ENCODE measurements at regions not wholly inside any gene's neighbourhood (a gene's known extent, or its start where the extent isn't known, plus 50 kb on each side); places are given as distances from the start of the nearest gene placed in this dataset.
"Not testable (repeated sequence)": the region's sequence is repeated elsewhere in the genome, so short reads cannot be mapped to it uniquely, and the experiment has no call there.

DNA sequence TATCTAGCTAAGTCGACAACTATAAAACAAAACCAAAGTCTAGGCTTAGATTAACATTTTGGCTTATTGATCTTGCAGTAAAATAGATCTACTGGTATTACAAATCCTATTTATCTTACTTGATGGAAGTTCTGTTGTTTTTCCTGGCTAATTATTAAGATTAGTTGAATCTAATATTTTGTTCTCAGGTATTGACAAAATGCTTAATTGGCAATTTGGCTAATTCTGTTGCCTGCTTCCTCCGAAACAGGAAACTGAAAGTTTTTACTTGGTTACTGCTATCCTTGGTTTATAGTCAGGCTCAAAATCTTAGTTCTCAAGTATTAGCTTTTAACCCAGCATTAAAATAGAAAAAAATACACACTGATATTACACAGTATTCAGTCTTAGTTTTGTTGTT lies 820.5 kb downstream of the NR2F1-AS1 start:
- DNase-seq: no peak

DNA sequence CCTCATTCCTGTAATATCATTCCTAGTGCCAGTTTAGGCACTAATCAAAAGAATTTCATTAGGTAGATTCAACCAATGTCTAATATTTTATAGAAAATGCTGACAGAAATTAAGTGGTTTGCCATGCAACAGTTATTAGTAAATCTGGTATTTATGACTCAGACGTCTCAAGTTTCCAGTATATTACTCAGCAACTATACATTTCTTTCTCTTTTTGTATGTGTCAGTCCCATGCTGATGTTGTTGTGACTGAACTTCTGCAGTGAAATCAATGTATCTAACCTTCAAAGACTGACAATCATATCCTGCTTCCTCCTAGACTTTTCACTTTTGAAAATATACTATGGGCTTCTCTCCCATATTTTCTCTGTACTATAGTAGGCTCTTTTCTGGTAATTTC lies 822.5 kb downstream of the NR2F1-AS1 start:
- no peak for DNase-seq

DNA sequence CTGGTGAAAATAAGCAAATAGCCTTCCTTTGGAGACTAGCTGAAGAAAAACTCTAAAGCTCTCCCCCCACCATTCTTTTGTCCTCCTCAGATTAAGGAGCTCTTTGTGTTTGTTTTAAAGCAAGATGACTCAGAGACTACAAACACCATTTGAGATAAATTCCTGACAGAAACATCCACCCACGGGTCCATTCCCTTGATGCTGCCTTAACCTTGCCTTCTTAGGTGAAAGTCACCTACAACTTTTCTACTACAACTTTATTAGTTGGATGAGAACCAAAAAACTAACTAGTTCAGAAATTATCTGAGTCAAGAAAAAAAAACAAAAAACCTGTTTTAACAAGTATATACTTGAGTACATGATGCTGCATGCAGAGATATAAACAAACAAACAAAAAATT lies 831.1 kb downstream of the NR2F1-AS1 start:
- DNase-seq: no peak

DNA sequence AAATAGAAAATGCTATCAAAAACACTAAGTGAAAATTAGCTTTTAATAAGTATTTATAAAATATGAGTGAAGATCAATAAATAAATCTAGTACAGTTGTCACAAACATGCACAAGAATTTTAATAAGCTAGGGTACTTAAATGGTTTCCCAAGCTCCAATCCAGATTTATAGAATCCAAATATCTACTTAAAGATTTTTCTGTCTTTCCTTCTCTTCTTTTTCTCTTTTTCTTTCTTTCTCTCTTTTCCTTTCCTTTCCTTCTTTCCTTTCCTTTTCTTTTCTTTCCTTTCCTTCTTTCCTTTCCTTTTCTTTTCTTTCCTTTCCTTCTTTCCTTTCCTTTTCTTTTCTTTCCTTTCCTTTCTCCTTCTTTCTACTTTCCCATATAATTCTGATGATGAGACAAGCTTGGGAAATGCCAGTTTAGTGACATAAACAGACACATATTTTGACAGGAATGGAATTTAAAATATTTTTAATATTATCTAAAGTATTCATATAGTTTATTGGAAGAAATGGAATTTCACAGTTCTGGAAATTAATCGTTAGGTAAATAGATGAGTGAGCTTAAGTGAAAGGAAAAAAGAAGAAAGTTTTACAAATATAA lies 832.8 kb downstream of the NR2F1-AS1 start:
- DNase-seq: no peak

DNA sequence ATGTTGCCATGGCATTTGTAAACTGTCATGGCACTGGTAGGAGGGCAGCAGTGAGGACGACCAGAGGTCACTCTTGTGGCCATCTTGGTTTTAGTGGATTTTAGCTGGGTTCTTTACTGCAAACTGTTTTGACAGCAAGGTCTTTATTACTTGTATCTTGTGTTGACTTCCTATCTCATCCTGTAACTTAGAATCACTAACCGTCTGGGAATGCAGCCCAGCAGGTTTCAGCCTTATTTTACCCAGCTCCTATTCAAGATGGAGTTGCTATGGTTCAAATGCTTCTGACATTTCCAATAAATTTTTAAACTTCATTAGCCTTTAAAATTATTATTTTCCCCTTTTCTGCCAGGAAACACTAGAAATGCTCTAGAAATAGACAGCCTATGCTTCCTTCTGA lies 839.1 kb downstream of the NR2F1-AS1 start:
- no peak for DNase-seq

DNA sequence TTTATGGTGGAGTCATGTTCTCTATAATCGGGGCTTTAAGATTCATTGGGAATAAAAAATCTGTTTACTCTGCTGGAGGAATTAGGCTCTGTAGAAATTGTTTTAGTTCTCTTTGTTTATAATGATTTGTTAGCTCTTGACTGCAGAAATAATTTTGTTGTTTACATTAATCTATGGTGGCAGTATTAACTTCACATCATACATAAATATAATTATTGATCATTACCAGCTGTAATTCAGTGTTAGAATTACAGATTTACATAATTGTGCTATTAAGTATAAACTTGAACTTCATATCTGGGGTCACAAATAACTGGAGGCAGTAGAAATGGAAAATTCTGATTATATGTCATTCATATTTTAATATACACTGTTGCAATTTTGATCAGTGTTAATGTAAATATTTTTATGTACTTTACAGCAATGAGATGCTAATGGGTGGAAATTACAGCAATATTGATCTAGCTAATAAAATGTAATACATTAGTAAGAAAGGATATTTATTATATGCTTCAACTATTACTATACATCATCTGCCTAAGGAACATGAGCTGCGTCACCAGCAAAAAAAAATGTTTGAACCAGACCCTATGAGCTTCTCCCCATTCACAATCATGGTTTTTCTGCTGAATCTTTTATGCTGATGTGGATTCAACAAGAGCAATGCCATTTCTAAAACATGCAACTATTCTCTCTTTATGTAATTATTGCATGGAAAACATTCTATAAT lies 846.6 kb downstream of the NR2F1-AS1 start:
- no peak for DNase-seq

DNA sequence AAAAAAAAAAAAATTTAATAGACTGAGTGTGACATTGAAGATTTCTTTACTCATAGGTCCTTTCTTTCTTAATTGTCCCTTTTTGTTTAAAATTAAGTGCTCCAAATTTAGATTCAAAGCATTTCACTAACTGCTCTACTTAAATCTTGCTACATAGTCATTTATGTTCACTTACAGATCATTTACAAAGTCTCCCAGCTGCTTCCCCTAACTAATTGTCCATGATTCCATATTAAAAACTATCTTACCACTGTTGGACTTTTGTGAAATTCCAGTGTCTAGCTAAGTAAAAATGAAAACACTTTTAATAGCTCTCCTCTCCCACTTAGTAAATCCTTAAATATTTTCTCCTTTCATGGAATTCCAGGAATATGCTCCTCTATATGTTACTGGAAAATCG lies 850.5 kb downstream of the NR2F1-AS1 start:
- no peak for DNase-seq

DNA sequence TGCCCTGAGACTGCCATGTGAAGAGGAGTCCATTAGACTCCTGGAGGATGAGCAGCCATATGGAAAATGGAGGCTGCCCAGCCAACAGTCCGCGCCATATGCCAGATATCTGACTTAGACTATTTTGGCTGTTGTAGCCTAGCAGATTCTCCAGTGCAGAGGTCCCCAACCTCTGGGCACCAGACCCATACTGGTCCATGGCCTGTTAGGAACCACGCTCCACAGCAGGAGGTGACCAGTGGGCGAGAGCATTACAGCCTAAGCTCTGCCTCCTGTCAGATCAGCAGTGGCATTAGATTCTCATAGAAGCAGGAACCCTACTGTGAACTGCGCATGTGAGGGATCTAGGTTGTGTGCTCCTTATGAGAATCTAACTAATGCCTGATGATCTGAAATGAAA lies 851.9 kb downstream of the NR2F1-AS1 start:
- DNase-seq: no peak

DNA sequence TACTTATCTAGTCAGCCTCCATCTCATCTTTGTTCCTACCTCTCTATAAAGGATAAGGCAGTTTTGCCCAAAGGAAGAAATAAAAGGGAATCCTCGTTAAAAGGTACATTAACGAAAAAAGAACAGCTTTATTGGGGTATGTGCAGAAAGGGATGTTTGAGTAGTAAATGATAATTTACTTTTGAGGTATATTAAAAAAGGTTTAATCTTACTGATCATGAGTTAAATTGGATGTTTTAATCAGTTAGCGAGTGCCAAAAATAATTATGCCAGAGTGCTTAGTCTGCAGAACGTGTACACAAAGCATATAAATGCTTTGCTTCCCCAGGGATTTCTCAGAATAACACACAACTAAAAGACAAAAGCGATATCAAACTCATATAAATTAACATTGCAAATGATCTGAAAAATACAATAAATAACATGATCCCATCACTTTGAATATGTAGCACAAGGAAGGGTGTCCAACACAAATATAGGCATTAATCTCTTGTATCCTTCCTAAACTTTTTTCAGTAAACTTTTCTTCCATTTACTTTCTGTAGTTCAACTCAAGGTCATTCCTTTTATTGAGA lies 865.0 kb downstream of the NR2F1-AS1 start:
- DNase-seq: no peak

DNA sequence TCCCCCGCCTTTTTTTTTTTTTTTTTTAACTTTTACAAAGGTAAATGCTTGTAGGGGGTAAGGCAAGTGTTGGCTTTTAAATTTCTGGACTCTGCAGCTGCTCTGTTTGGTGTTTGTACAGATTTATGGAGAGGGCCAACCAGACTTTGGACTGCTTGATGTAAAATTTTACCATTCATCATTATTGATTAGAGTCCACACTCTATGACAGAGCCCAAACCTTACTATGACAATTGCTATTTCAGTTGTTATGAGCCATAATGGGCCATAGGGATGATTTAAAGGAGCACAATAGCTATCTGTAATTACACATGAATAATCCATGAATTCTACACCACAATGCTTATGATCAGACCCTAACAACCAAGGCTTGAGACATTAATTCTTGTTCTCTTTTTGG lies 867.2 kb downstream of the NR2F1-AS1 start:
- no peak for DNase-seq

DNA sequence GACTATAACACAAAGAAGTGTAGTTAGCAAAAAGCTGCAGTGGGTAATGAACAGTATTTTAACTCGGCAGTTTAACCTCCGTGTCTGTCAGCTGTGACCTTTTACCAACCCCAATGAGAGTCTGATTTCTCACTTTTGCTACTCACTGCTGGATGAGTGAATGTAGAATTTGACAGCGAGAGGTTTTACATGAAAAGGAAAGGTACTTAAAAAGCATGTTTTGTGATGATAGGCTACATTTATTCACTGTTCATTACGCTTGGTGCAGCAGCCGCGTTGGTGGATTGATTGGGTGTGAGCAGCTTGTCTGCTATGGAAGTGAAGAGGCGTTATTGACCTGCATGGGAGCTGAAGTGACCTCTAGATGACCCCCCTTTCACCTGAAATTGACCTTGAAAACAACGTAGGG lies 867.7 kb downstream of the NR2F1-AS1 start:
- no peak for DNase-seq

DNA sequence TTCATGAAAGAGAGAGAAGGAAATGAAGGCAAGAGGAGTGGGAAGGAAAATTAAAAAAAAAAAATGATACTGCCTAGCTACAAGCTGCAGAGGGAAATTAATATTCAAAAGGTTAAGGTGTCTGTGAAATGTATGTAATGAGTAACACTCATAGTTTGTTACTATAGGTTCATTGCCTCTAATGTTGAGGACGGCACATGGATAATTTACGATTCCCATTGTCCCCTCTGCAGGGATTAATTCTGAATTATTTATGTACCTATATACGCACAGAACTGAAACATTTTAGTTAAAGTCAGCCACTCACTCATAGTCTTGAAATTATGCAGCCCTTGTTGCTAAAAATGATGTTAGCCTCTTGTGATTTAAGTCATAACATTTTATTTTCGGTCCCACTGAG lies 869.1 kb downstream of the NR2F1-AS1 start:
- DNase-seq: no peak

DNA sequence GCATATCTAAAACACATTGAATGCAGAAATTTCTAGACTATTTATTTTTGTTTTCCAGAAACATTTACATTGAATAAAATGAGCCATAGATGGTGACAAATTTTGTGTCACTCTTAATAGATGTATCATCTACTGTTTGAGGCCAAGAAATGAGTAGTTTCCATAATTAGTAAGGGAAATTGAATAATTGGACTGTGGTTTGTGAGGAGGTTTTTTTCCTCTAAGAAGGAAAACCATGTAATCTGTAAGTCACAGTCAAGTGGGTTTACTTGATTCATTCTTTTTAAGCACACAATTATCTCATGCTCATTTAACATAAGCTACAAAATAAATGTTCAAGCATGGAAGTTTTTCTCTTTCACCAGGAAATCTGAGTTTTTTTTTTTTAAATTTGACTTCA lies 876.4 kb downstream of the NR2F1-AS1 start:
- DNase-seq: no peak

DNA sequence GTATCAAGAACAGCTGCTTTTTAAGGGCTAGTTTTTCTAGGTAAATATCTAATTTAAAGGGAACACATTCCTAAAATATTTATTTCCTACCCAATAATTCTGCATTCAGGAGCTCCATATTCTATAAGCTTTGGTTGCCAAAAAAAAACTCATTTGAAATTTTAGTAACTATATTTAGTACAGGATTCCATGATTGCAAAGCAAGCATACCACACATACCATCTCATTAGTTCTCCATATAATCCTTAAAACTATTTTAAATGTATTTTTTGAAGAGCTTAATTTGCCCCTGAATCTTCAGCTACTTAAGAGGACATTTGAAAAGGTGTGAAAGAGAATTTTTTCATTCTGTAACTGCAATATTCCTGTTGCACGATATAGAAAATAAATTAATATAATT lies 877.0 kb downstream of the NR2F1-AS1 start:
- no peak for DNase-seq

DNA sequence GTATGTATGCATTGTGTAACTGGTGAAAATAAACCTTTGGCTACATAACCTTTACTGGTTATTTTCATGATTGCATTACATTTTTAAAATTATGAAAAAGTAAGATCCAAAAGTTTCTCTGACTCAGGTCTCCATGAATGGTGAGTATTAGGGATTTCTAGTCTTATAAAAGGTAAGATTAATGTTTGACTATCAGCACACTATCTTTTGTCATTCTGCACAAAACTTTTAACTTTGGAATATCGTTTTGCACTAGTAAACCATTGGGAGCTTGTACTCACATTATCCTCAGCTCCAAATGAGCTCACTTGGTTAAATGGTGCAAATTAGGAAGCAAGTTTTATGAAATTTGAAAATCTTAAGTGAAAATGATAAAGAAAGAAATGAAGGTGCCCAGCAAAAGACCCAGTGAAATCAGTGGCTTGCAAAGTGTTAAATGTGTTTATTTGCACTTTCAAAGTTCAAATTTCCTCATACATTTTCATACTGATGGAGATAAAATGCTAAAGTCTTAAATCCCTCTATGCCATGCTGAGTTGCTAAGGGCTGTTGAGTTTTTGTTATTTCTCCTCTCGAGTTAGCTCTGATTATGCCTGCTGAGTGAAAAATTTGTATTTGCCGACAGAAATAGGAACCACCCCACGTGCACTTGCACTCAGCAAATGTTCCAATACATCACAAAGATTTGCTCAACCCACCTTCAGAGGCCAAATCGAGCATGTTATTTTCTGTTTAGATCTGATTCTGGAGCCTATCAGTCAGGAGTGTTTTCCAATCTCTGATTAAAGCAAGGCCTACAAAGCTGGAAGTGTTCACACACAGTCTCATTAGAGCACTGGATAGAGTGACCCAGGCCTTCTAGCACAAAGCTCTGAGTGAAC lies 885.7 kb downstream of the NR2F1-AS1 start:
- DNase-seq: no peak

DNA sequence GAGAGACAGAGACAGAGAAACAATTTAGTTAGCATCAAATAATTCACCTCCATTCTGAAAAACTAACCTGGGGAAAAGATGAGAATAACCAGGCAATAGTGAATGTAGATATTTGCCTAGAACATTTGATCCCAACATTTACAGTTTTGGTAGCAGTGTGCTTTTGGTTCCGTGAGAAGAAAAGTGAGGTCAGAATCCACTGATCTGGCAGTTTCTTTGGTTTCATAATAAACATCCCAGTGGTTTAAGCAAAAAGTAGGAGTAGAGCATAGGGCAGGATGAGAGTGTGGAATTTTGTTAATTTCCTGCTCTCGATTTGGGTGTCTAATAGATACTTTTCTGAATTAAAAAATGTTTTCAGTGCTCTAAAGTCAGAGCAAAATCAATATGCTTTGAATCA lies 887.0 kb downstream of the NR2F1-AS1 start:
- DNase-seq: no peak

DNA sequence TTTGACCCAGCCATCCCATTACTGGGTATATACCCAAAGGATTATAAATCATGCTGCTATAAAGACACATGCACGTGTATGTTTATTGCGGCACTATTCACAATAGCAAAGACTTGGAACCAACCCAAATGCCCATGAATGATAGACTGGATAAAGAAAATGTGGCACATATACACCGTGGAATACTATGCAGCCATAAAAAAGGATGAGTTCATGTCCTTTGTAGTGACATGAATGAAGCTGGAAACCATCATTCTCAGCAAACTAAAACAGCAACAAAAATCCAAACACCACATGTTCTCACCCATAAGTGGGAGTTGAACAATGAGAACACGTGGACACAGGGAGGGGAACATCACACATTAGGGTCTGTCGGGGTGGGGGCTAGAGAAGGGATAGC lies 889.1 kb downstream of the NR2F1-AS1 start:
- DNase-seq: not testable (repeated sequence)

DNA sequence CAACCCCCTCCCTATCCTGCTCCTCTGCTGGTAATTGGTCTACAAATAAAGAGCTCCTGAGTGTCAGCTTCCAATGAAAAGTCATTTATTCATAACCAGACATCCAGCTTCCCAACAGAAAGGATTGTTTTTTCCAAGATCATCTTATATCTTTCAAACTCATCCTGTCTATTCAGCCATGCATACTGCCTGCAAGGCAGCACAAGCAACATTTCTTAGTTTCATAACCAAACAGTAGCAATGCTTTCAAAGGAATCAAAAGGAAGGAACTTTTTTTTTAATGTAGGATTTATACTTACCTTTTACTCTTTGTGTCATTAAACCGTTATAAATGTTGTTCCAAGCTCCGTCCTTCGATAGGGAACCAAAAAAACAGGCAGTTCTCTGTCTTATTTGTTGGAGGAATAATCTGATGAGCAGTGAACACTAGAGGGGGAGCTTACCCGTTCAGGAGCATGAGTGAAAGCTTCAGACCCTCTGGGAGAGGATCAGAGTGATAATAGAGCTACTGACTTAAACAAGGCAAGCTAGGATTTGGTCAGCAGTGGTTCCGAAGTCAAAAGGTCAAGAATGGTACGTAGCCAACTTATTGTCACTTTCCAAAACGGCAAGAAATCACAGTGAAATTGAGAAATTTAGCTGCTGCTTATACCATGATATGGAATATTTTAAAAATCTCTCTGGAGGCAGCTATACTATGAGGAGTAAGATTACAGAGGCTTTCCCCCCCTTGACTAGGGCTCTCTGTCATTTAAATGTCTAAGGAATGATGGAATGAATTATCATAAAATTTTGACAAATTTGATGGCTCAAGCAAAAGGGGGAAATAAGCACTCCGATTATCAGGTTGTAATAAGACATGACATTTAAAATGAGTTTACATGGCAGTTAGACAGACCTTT lies 892.9 kb downstream of the NR2F1-AS1 start:
- DNase-seq: no peak

DNA sequence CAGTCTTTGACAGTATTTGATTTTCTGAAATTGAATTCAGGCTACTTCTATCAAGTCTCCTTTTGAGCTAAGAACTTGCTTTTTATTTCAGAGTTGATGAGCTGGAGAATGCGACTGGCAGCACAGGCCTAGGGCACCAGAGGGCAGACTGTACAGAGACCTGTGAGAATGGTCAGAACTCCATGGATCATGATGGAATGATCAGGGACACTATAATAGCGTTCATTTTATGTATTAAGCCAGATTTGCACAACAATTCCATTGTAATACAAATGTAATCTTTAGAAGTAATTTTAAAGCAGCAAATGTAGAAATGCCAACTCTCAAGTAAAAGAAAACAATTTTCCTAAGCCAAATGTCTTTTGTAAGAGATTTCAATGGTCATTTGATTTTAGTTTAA lies 902.4 kb downstream of the NR2F1-AS1 start:
- DNase-seq: no peak

DNA sequence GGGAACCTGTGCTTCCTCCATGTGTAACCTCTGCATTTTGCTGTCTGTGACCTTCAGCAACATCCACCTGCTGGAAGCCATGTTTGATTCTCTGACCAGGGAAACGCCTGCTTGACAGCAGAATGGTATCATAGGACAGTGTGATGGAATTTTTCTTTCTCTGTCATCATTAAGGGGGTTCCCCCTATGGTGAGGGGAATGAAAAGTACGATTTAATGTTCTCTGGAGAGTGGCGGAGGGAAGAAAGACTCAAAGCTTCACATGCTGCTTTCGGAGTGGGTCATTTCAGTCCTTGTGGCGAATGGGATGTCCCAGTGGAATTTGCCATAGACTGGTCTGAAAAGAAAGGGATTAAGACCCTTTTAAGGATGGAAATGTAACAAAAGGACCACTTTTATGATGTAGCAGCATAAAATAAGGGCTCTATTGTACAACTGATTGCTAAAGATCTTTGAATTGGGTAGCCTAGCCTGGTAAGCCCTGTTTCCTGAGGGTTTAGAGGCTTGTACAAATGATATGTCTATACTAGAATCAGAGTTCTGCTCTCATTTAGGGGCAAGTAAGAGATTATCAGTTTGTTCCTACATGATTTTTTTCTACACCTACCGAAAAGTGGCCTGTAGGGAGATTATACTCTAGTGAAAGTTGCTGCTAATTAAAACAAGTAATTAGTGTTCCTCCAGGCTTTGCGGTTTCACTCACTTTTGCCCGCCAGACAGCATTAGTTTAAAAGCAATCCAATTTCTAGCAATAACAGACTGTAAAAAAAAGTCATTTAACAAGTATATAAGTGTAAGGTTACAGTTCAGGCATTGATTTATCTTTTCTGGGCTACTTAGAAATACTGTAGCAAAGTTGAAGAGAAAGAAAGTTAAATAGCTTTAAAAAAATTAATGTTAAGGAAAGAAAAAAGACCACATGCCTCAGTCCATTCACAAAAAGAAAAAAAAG lies 904.5 kb downstream of the NR2F1-AS1 start:
- no peak for DNase-seq

DNA sequence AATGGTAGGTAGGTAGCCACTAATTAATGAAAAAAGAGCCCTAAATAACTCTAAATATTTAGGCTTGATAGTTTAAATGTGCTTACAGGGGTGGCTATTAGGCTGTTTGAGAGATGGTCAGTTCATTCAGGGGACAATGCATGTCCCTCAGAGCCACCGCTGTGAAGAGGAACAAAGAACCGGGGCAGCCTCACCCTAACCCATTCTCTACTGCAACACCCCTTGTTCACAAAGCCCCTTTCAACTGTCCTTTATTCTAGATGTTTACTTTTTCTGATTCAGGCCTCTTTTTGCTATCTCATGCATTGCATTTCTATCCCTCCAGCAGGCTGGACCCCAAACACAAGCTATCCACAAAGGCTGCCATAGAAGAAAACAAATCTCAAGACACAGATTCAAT lies 906.7 kb downstream of the NR2F1-AS1 start:
- DNase-seq: no peak
